ENCODE measurements at regions not wholly inside any gene's neighbourhood (a gene's known extent, or its start where the extent isn't known, plus 50 kb on each side); places are given as distances from the start of the nearest gene placed in this dataset.

DNA sequence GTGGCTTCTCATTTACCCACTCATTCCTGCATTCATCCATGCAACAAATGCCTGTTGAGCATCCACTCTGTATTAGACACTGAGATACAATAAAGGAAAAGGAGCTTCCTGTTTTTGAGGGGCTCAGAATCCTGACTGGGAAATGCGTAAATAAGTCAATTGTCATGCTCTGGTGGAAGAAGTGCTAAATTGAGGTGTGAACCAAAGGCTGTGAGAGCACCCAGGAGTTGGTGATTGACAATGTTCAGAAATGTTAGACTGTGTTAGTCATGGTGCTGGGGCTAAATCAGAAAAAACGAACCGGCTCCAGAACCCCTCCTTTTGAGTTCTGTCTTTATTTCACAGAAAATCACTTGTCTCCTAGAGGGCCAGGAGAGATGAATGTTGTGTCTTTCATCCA lies 558.6 kb upstream of the SGCD start:
- intact Hi-C loops (cut with micrococcal nuclease), result no loop called here
- H3K4me3 Mint-ChIP-seq, result no peak overlapping the region
- H3K27me3 Mint-ChIP-seq, result peaks cover 5% of the 10 kb centered on the region
- DNase-seq (no peak), ATAC-seq (no peak)
- no peak overlapping the region for H3K27ac Mint-ChIP-seq
- H3K36me3 Mint-ChIP-seq (ENCODE audit: low read depth), result no peaks in the 10 kb centered on the region
- ChIA-PET CTCF (no interaction called here), POLR2A (no interaction called here)
- TF ChIP-seq, protein P1, sequence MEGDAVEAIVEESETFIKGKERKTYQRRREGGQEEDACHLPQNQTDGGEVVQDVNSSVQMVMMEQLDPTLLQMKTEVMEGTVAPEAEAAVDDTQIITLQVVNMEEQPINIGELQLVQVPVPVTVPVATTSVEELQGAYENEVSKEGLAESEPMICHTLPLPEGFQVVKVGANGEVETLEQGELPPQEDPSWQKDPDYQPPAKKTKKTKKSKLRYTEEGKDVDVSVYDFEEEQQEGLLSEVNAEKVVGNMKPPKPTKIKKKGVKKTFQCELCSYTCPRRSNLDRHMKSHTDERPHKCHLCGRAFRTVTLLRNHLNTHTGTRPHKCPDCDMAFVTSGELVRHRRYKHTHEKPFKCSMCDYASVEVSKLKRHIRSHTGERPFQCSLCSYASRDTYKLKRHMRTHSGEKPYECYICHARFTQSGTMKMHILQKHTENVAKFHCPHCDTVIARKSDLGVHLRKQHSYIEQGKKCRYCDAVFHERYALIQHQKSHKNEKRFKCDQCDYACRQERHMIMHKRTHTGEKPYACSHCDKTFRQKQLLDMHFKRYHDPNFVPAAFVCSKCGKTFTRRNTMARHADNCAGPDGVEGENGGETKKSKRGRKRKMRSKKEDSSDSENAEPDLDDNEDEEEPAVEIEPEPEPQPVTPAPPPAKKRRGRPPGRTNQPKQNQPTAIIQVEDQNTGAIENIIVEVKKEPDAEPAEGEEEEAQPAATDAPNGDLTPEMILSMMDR (IDR thresholded peaks at IDR 0.05), result no peak
- no peaks in the 10 kb centered on the region for H3K9me3 Mint-ChIP-seq
- H3K4me1 Mint-ChIP-seq (ENCODE audit: low read depth), result no peaks in the 10 kb centered on the region

DNA sequence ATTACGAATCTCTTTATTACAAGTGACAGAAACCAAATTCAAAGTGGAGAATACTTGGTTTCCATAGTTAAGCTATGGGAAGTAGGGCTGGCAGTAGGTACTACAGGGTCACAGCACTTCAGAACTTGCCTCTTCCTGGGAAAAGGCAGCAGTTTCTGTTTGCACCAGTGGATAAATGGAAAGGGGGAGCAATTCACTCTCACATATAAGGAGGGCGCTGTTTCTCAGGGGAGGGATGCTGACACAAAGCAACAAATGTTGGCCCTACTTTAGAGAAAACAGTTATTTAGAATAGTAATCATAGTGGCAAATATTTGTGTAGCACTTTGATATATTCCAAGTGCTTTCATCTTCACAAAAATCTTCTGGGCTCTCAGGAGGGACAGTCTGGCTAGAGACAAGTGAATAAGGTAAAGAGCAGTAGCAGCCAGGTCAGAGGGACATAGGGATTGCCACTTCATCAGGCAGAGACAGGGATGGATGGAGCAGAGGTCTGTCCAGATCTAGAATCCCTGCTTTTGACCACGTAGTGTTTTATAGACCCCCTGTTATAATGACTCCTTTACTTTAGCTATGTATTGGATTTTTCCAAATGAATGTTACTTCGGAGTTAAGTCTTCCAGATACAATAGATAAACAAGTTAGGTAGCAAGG lies 554.8 kb upstream of the SGCD start:
- Mint-ChIP-seq H3K27ac (no peak overlapping the region), H3K9me3 (no peaks in the 10 kb centered on the region), H3K36me3 (ENCODE audit: low read depth) (no peaks in the 10 kb centered on the region), H3K27me3 (peaks cover 5% of the 10 kb centered on the region), H3K4me3 (no peak overlapping the region), H3K4me1 (ENCODE audit: low read depth) (peaks cover 4% of the 10 kb centered on the region)
- CTCF ChIA-PET, result no interaction called here
- intact Hi-C loops (cut with micrococcal nuclease), result no loop called here
- no peak for ATAC-seq
- TF ChIP-seq, protein P1 (IDR thresholded peaks at IDR 0.05), result no peak
- POLR2A ChIA-PET, result interaction anchor here (0.6 kb wide), 1 partner anchor 1733 kb away, joined by 3 read pairs; the partner anchor contains the start of genes FAM114A2 and MFAP3
- no peak for DNase-seq

- H3K4me1 Mint-ChIP-seq (ENCODE audit: low read depth), result peaks cover 4% of the 10 kb centered on the region
- no peaks in the 10 kb centered on the region for H3K36me3 Mint-ChIP-seq (ENCODE audit: low read depth)
- TF ChIP-seq, protein P1 (IDR thresholded peaks at IDR 0.05), result no peak
- intact Hi-C loops (cut with micrococcal nuclease), result no loop called here
- POLR2A ChIA-PET, result no interaction called here
- H3K27ac Mint-ChIP-seq, result no peak overlapping the region
- H3K4me3 Mint-ChIP-seq, result no peak overlapping the region
- H3K27me3 Mint-ChIP-seq, result peaks cover 5% of the 10 kb centered on the region
- ATAC-seq (peak; percentile 66), DNase-seq (peak; percentile 31)
- no peaks in the 10 kb centered on the region for H3K9me3 Mint-ChIP-seq
- CTCF ChIA-PET, result no interaction called here
Observed at GRCh38 chr5:155773680-155774079, 553.3 kb upstream of the SGCD start.

GRCh38 chr5:155780260-155780659 lies 546.7 kb upstream of the SGCD start:
- POLR2A ChIA-PET, result no interaction called here
- CTCF ChIA-PET, result no interaction called here
- no peaks in the 10 kb centered on the region for H3K36me3 Mint-ChIP-seq (ENCODE audit: low read depth)
- DNase-seq, result no peak
- no peaks in the 10 kb centered on the region for H3K4me1 Mint-ChIP-seq (ENCODE audit: low read depth)
- ATAC-seq, result no peak
- no peaks in the 10 kb centered on the region for H3K27me3 Mint-ChIP-seq
- H3K9me3 Mint-ChIP-seq, result no peaks in the 10 kb centered on the region
- no peak overlapping the region for H3K27ac Mint-ChIP-seq
- TF ChIP-seq, protein P1 (IDR thresholded peaks at IDR 0.05), result no peak
- no peak overlapping the region for H3K4me3 Mint-ChIP-seq
- intact Hi-C loops (cut with micrococcal nuclease), result no loop called here

DNA sequence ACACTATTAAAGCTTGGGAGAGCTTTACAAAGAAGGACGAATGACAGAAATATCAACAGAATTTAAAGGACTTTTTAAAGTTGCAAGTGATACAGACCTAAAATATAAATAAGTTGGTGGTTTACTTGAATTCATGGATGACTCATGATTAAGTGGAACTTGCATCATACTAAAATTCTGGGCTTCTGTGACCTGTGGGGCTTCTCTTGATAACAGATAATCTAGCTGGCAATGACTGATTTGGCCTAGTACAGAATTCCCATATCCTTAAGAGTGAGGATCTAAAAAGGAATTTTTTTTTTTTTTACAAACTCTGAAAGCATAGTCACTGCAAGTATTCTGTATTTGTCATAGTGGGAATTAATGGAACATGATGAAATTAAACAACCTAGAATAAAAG lies 543.7 kb upstream of the SGCD start:
- H3K4me1 Mint-ChIP-seq (ENCODE audit: low read depth), result no peaks in the 10 kb centered on the region
- POLR2A ChIA-PET, result no interaction called here
- ATAC-seq (no peak), DNase-seq (no peak)
- intact Hi-C loops (cut with micrococcal nuclease), result no loop called here
- TF ChIP-seq, protein P1 (IDR thresholded peaks at IDR 0.05), result no peak
- CTCF ChIA-PET, result no interaction called here
- H3K4me3 Mint-ChIP-seq, result no peak overlapping the region
- no peak overlapping the region for H3K27ac Mint-ChIP-seq
- no peaks in the 10 kb centered on the region for H3K9me3 Mint-ChIP-seq
- H3K27me3 Mint-ChIP-seq, result peaks cover 2% of the 10 kb centered on the region
- no peaks in the 10 kb centered on the region for H3K36me3 Mint-ChIP-seq (ENCODE audit: low read depth)

Data from activated CD8-positive, alpha-beta T cell treated with anti-CD3 and anti-CD28 coated beads for 36 hours (primary cell).